22Rv1 (cell line): ENCODE measurements at regions not wholly inside any gene's neighbourhood (a gene's known extent, or its start where the extent isn't known, plus 50 kb on each side); places are given as distances from the start of the nearest gene placed in this dataset.

Experiments used
- ZFX ChIP-seq: fragments of 450-650 bp; IDR thresholded peaks from 2 replicates; pipeline ENCODE4 v1.6.1; 2017; ENCODE audit warnings: antibody characterized with exemption, borderline replicate concordance
- TF ChIP-seq, protein P1 (sequence below): fragments of 450-650 bp; IDR thresholded peaks from 2 replicates; pipeline ENCODE4 v1.5.1; 2017; ENCODE audit warnings: mild to moderate bottlenecking

DNA sequence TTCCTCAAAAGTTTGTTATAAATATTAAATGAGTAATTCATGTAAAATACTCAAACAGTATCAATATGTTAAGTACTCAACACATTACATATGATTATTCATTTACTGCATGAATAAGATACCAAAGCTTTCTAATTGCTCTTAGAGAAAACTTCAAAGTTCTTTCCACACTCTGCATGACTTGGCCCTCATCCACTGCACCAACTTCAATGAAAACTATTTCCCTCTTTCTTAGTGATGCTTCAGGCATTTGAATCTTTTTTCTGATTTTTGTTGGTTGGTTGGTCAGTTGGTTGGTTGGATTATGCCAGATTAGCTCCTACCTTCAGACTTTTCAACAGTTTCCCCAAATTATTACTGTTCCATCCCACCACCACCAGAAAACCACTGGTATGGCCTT is 314.7 kb upstream of the RGMB start:
- TF ChIP-seq, protein P1, sequence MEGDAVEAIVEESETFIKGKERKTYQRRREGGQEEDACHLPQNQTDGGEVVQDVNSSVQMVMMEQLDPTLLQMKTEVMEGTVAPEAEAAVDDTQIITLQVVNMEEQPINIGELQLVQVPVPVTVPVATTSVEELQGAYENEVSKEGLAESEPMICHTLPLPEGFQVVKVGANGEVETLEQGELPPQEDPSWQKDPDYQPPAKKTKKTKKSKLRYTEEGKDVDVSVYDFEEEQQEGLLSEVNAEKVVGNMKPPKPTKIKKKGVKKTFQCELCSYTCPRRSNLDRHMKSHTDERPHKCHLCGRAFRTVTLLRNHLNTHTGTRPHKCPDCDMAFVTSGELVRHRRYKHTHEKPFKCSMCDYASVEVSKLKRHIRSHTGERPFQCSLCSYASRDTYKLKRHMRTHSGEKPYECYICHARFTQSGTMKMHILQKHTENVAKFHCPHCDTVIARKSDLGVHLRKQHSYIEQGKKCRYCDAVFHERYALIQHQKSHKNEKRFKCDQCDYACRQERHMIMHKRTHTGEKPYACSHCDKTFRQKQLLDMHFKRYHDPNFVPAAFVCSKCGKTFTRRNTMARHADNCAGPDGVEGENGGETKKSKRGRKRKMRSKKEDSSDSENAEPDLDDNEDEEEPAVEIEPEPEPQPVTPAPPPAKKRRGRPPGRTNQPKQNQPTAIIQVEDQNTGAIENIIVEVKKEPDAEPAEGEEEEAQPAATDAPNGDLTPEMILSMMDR = no peak
- TF ChIP-seq ZFX = no peak
